Liver (tissue), 3 donors: ENCODE measurements at regions not wholly inside any gene's neighbourhood (a gene's known extent, or its start where the extent isn't known, plus 50 kb on each side); places are given as distances from the start of the nearest gene placed in this dataset.

Experiments used
- CTCF ChIP-seq: fragments of 150-350 bp; IDR thresholded peaks from 2 replicates; pipeline ENCODE4 v1.5.1; 2017; ENCODE audit warnings: improper control_type of control experiment, low read depth, low read length; ENCODE audit not compliant: missing input control
- FOXA1 ChIP-seq: IDR thresholded peaks from 2 replicates; pipeline ENCODE4 v1.6.1; 2016; ENCODE audit warnings: antibody characterized with exemption
- JUND ChIP-seq, 2 donors: IDR thresholded peaks; 2 replicates each; pipeline ENCODE4 v1.6.1; 2016; ENCODE audit warnings: antibody characterized with exemption in 2 of 2
- SP1 ChIP-seq: IDR thresholded peaks from 2 replicates; pipeline ENCODE4 v1.6.1; 2018; ENCODE audit warnings: antibody characterized with exemption, mild to moderate bottlenecking
- TAF1 ChIP-seq: conservative IDR thresholded peaks from 2 replicates; pipeline ENCODE4 v1.6.1; 2016; ENCODE audit warnings: antibody characterized with exemption, mild to moderate bottlenecking
- YY1 ChIP-seq: IDR thresholded peaks from 2 replicates; pipeline ENCODE4 v1.6.1; 2016; ENCODE audit warnings: antibody characterized with exemption, mild to moderate bottlenecking
- donor health status: healthy.
- donor health status: healthy.

- TF ChIP-seq FOXA1 (no peak), CTCF (no peak), JUND (IDR thresholded peaks at IDR 0.05) (no peak), YY1 (no peak), SP1 (no peak), TAF1 (no peak)
These were observed 173.6 kb upstream of the MCHR2 start for GRCh38 chr6:100167585-100167984.
